ENCODE measurements at regions not wholly inside any gene's neighbourhood (a gene's known extent, or its start where the extent isn't known, plus 50 kb on each side); places are given as distances from the start of the nearest gene placed in this dataset.

- no peak for TF ChIP-seq CTCF (IDR thresholded peaks at IDR 0.05)
- no peak for TF ChIP-seq POLR2A (IDR thresholded peaks at IDR 0.05)
Measured at GRCh38 chr10:56095506-56096225, 265.4 kb downstream of the ZWINT start.

Measured in esophagus squamous epithelium (tissue), 4 donors.